OCI-LY3 (cell line): ENCODE measurements at regions not wholly inside any gene's neighbourhood (a gene's known extent, or its start where the extent isn't known, plus 50 kb on each side); places are given as distances from the start of the nearest gene placed in this dataset.

ENCODE experiments used
- CTCF ChIP-seq: fragments of 200-600, 300-600 bp; sonication (generic); IDR thresholded peaks from 2 replicates; pipeline ENCODE4 v1.5.1; 2014; ENCODE audit warnings: antibody characterized with exemption, low read length, low read depth
- EZH2phosphoT487 ChIP-seq: fragments of 200-600 bp; shearing (Covaris generic); IDR thresholded peaks from 2 replicates; pipeline ENCODE4 v1.6.1; 2018; ENCODE audit warnings: antibody characterized with exemption, mixed run types, low read depth

GRCh38 chr10:85032981-85033380, 704.6 kb downstream of the CCSER2 start:
- TF ChIP-seq CTCF (no peak), EZH2phosphoT487 (no peak)
